ENCODE measurements at regions not wholly inside any gene's neighbourhood (a gene's known extent, or its start where the extent isn't known, plus 50 kb on each side); places are given as distances from the start of the nearest gene placed in this dataset.
"Not testable (repeated sequence)": the region's sequence is repeated elsewhere in the genome, so short reads cannot be mapped to it uniquely, and the experiment has no call there.

- DNase-seq, result no peak
Observed at GRCh38 chr1:72481420-72481970, 199.2 kb upstream of the NEGR1 start.

- no peak for DNase-seq
Observed at GRCh38 chr1:72466376-72466775, 184.0 kb upstream of the NEGR1 start.

- DNase-seq, result no peak
Observed at GRCh38 chr1:72462186-72462905, 180.0 kb upstream of the NEGR1 start.

- DNase-seq, result no peak
Observed at GRCh38 chr1:72442262-72442661, 159.9 kb upstream of the NEGR1 start.

- no peak for DNase-seq
Observed at GRCh38 chr1:72439036-72439435, 156.7 kb upstream of the NEGR1 start.

- DNase-seq, result no peak
Observed at GRCh38 chr1:72438270-72438669, 155.9 kb upstream of the NEGR1 start.

- no peak for DNase-seq
Observed at GRCh38 chr1:72435025-72435424, 152.7 kb upstream of the NEGR1 start.

GRCh38 chr1:72434070-72434469 is 151.7 kb upstream of the NEGR1 start:
- DNase-seq, result no peak

- no peak for DNase-seq
Observed at GRCh38 chr1:72433591-72433990, 151.3 kb upstream of the NEGR1 start.

- DNase-seq, result no peak
Observed at GRCh38 chr1:72432645-72433267, 150.4 kb upstream of the NEGR1 start.

GRCh38 chr1:72431810-72432209 is 149.5 kb upstream of the NEGR1 start:
- DNase-seq, result no peak

- not testable (repeated sequence) for DNase-seq
Observed at GRCh38 chr1:72428276-72428675, 145.9 kb upstream of the NEGR1 start.

GRCh38 chr1:72419229-72419628 is 136.9 kb upstream of the NEGR1 start:
- DNase-seq, result no peak

- DNase-seq, result no peak
Observed at GRCh38 chr1:72412286-72412685, 129.9 kb upstream of the NEGR1 start.

GRCh38 chr1:72399807-72400206 is 117.5 kb upstream of the NEGR1 start:
- no peak for DNase-seq

- DNase-seq, result no peak
Observed at GRCh38 chr1:72397786-72398185, 115.4 kb upstream of the NEGR1 start.

GRCh38 chr1:72394457-72394856 is 112.1 kb upstream of the NEGR1 start:
- DNase-seq, result no peak

GRCh38 chr1:72379072-72379471 is 96.7 kb upstream of the NEGR1 start:
- DNase-seq, result no peak

- DNase-seq, result no peak
Observed at GRCh38 chr1:72375226-72375625, 92.9 kb upstream of the NEGR1 start.

- no peak for DNase-seq
Observed at GRCh38 chr1:72371259-72372035, 89.1 kb upstream of the NEGR1 start.

GRCh38 chr1:72370836-72371235 is 88.5 kb upstream of the NEGR1 start:
- not testable (repeated sequence) for DNase-seq

GRCh38 chr1:72369069-72369757 is 86.9 kb upstream of the NEGR1 start:
- DNase-seq, result no peak

- no peak for DNase-seq
Observed at GRCh38 chr1:72366466-72366865, 84.1 kb upstream of the NEGR1 start.
